ENCODE measurements at regions not wholly inside any gene's neighbourhood (a gene's known extent, or its start where the extent isn't known, plus 50 kb on each side); places are given as distances from the start of the nearest gene placed in this dataset.

GRCh38 chr3:104546301-104546700, 820.4 kb upstream of the ALCAM start:
- CTCF ChIA-PET = no interaction called here
- intact Hi-C loops (cut with DNase I, micrococcal nuclease) = no loop called here
- no peaks in the 10 kb centered on the region for H3K36me3 ChIP-seq (ENCODE audit: insufficient read depth, low read length)
- H3K27me3 Mint-ChIP-seq = no peaks in the 10 kb centered on the region
- POLR2A ChIA-PET = no interaction called here
- H3K27ac ChIP-seq (ENCODE audit: low read depth in 1 of 2, low read length in 2 of 2) = no peak overlapping the region
- peaks cover 0 to 4% of the 10 kb centered on the region in 2 experiments for H3K27me3 ChIP-seq (ENCODE audit: control insufficient read depth in 1 of 2, insufficient read depth in 2 of 2, low read length in 2 of 2)
- ATAC-seq (ENCODE audit: poor library complexity) (no peak), DNase-seq (no peak)
- H3K27ac Mint-ChIP-seq = no peak overlapping the region
- no peak overlapping the region for H3K4me3 ChIP-seq (ENCODE audit: low read length)
- no peak overlapping the region for H3K4me3 Mint-ChIP-seq
- TF ChIP-seq, protein P1, sequence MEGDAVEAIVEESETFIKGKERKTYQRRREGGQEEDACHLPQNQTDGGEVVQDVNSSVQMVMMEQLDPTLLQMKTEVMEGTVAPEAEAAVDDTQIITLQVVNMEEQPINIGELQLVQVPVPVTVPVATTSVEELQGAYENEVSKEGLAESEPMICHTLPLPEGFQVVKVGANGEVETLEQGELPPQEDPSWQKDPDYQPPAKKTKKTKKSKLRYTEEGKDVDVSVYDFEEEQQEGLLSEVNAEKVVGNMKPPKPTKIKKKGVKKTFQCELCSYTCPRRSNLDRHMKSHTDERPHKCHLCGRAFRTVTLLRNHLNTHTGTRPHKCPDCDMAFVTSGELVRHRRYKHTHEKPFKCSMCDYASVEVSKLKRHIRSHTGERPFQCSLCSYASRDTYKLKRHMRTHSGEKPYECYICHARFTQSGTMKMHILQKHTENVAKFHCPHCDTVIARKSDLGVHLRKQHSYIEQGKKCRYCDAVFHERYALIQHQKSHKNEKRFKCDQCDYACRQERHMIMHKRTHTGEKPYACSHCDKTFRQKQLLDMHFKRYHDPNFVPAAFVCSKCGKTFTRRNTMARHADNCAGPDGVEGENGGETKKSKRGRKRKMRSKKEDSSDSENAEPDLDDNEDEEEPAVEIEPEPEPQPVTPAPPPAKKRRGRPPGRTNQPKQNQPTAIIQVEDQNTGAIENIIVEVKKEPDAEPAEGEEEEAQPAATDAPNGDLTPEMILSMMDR (IDR thresholded peaks at IDR 0.05) = no peak
- no peaks in the 10 kb centered on the region for H3K9me3 ChIP-seq (ENCODE audit: control insufficient read depth in 1 of 2, insufficient read depth in 1 of 2, low read length in 2 of 2)
- no peaks in the 10 kb centered on the region for H3K4me1 ChIP-seq (ENCODE audit: insufficient read depth, low read length)
- H3K36me3 Mint-ChIP-seq (ENCODE audit: low read depth) = no peaks in the 10 kb centered on the region
- no peaks in the 10 kb centered on the region for H3K9me3 Mint-ChIP-seq
- no peaks in the 10 kb centered on the region for H3K4me1 Mint-ChIP-seq (ENCODE audit: low read depth)

DNA sequence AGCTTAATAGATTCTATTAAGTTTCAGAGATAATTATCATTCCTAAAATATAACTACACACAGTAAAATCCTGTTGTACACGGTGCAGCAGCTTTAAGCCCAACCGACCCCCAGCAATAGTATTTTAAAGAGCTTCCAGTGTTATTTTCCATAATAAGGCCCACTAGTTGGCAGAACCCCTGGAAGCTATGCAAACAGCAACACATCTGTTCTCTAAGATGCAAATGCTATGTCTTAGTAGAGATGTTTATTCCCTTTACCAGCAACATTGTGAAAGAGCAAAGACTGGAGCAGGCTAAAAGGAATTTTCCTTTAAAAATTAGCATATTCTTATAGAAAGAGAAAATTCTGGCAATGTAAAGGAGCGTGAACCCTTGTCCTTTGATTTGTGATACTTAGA, 819.7 kb upstream of the ALCAM start:
- Mint-ChIP-seq H3K27ac (no peak overlapping the region), H3K4me1 (ENCODE audit: low read depth) (no peaks in the 10 kb centered on the region), H3K27me3 (no peaks in the 10 kb centered on the region), H3K9me3 (no peaks in the 10 kb centered on the region), H3K36me3 (ENCODE audit: low read depth) (no peaks in the 10 kb centered on the region), H3K4me3 (no peak overlapping the region)
- peaks cover 0 to 4% of the 10 kb centered on the region in 2 experiments for H3K27me3 ChIP-seq (ENCODE audit: control insufficient read depth in 1 of 2, insufficient read depth in 2 of 2, low read length in 2 of 2)
- no peak overlapping the region for H3K4me3 ChIP-seq (ENCODE audit: low read length)
- CTCF ChIA-PET = no interaction called here
- DNase-seq (no peak), ATAC-seq (ENCODE audit: poor library complexity) (no peak)
- intact Hi-C loops (cut with DNase I, micrococcal nuclease) = no loop called here
- H3K9me3 ChIP-seq (ENCODE audit: control insufficient read depth in 1 of 2, insufficient read depth in 1 of 2, low read length in 2 of 2) = no peaks in the 10 kb centered on the region
- H3K27ac ChIP-seq (ENCODE audit: low read depth in 1 of 2, low read length in 2 of 2) = no peak overlapping the region
- POLR2A ChIA-PET = no interaction called here
- no peaks in the 10 kb centered on the region for H3K4me1 ChIP-seq (ENCODE audit: insufficient read depth, low read length)
- TF ChIP-seq, protein P1 (IDR thresholded peaks at IDR 0.05) = no peak
- H3K36me3 ChIP-seq (ENCODE audit: insufficient read depth, low read length) = no peaks in the 10 kb centered on the region

GRCh38 chr3:104548401-104548800, 818.3 kb upstream of the ALCAM start:
- no peak for ATAC-seq (ENCODE audit: poor library complexity)
- H3K36me3 ChIP-seq (ENCODE audit: insufficient read depth, low read length) = no peaks in the 10 kb centered on the region
- no peak overlapping the region for H3K4me3 ChIP-seq (ENCODE audit: low read length)
- H3K36me3 Mint-ChIP-seq (ENCODE audit: low read depth) = no peaks in the 10 kb centered on the region
- no peak for DNase-seq
- no peaks in the 10 kb centered on the region for H3K4me1 ChIP-seq (ENCODE audit: insufficient read depth, low read length)
- H3K27me3 ChIP-seq (ENCODE audit: control insufficient read depth in 1 of 2, insufficient read depth in 2 of 2, low read length in 2 of 2) = peaks cover 0 to 4% of the 10 kb centered on the region in 2 experiments
- no peaks in the 10 kb centered on the region for H3K9me3 ChIP-seq (ENCODE audit: control insufficient read depth in 1 of 2, insufficient read depth in 1 of 2, low read length in 2 of 2)
- H3K27me3 Mint-ChIP-seq = no peaks in the 10 kb centered on the region
- ChIA-PET POLR2A (no interaction called here), CTCF (no interaction called here)
- TF ChIP-seq, protein P1 (IDR thresholded peaks at IDR 0.05) = no peak
- H3K4me1 Mint-ChIP-seq (ENCODE audit: low read depth) = no peaks in the 10 kb centered on the region
- H3K4me3 Mint-ChIP-seq = no peak overlapping the region
- no peak overlapping the region for H3K27ac ChIP-seq (ENCODE audit: low read depth in 1 of 2, low read length in 2 of 2)
- intact Hi-C loops (cut with DNase I, micrococcal nuclease) = no loop called here
- H3K27ac Mint-ChIP-seq = no peak overlapping the region
- no peaks in the 10 kb centered on the region for H3K9me3 Mint-ChIP-seq
